ENCODE measurements at regions not wholly inside any gene's neighbourhood (a gene's known extent, or its start where the extent isn't known, plus 50 kb on each side); places are given as distances from the start of the nearest gene placed in this dataset.

DNA sequence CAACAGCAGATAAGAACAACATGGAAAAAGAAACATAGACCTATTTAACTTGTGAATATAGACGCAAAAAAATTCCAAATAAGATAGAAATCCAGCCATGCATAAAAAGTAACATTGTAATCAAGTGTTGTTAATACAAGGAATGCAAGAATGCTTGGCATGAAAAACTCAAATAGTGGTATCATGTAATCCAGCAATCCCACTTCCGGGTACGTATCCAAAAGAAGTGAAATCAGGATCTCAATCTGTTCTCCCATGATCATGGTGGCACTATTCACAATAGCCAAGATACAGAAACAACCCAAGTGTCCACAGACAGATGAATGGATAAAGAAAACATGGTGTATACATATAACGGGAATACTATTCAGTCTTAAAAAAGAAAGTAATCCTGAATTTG lies 437.4 kb downstream of the ARHGEF28 start:
- DNase-seq (no peak), ATAC-seq (no peak)
- no peaks in the 10 kb centered on the region for H3K27me3 ChIP-seq (ENCODE audit: control insufficient read depth, insufficient read depth)
- H3K4me1 ChIP-seq (ENCODE audit: control insufficient read depth, insufficient read depth, low read length): no peaks in the 10 kb centered on the region
- H3K4me3 ChIP-seq (ENCODE audit: low read length): no peak overlapping the region
- H3K9me3 ChIP-seq (ENCODE audit: control insufficient read depth, low read length): no peaks in the 10 kb centered on the region
- no peak overlapping the region for H3K27ac ChIP-seq (ENCODE audit: low read length)
- WGBS: 85% methylated on average over 4 of the region's 4 CpGs
- intact Hi-C loops (cut with DNase I): no loop called here

DNA sequence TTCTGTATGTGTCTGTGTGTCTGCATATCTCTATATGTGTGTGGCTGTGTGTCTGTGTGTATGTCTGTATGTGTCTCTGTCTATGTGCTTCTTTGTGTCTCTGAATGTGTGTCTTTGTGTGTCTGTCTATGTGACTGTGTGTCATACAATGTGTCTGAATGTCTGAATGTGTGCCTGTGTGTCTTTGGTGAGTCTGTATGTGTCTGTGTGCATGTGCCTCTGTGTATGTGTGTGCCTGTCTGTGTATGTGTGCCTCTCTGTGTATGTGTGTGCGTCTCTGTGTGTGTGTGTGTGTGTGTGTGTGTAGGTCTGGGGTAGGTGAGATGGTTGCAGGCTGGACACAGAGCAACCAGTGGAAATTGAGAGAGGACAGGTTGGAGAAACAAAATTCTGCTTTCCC lies 435.3 kb downstream of the ARHGEF28 start:
- Histone ChIP-seq H3K9me3 (ENCODE audit: control insufficient read depth, low read length) (no peaks in the 10 kb centered on the region), H3K4me1 (ENCODE audit: control insufficient read depth, insufficient read depth, low read length) (no peaks in the 10 kb centered on the region), H3K27me3 (ENCODE audit: control insufficient read depth, insufficient read depth) (no peaks in the 10 kb centered on the region), H3K27ac (ENCODE audit: low read length) (no peak overlapping the region), H3K4me3 (ENCODE audit: low read length) (no peak overlapping the region)
- DNase-seq (no peak), ATAC-seq (no peak)
- WGBS: 95% methylated on average over 1 of the region's 1 CpG
- intact Hi-C loops (cut with DNase I): no loop called here

DNA sequence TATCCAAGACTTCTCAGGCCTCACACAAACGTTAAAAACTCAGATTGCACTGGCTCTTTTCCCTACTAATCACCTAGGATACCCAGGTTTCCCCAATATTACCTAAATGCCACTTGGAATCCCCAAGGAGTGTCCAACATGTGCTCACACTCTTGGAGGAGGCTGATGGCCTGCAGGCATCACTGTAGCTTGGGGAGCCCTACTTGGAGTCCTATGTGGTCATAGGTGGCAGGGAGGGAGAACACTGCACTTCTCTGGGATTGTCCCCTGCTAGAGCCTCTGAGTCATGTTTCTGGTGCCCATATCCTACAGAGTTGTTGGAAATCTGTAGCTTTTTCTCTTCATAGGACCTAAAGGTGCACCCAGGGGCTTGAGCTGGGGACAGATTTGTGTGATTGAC lies 433.7 kb downstream of the ARHGEF28 start:
- no peak overlapping the region for H3K27ac ChIP-seq (ENCODE audit: low read length)
- DNase-seq (no peak), ATAC-seq (no peak)
- intact Hi-C loops (cut with DNase I): no loop called here
- H3K9me3 ChIP-seq (ENCODE audit: control insufficient read depth, low read length): no peaks in the 10 kb centered on the region
- 71% methylated on average over 1 of the region's 1 CpG for WGBS
- H3K4me1 ChIP-seq (ENCODE audit: control insufficient read depth, insufficient read depth, low read length): no peaks in the 10 kb centered on the region
- no peaks in the 10 kb centered on the region for H3K27me3 ChIP-seq (ENCODE audit: control insufficient read depth, insufficient read depth)
- no peak overlapping the region for H3K4me3 ChIP-seq (ENCODE audit: low read length)

DNA sequence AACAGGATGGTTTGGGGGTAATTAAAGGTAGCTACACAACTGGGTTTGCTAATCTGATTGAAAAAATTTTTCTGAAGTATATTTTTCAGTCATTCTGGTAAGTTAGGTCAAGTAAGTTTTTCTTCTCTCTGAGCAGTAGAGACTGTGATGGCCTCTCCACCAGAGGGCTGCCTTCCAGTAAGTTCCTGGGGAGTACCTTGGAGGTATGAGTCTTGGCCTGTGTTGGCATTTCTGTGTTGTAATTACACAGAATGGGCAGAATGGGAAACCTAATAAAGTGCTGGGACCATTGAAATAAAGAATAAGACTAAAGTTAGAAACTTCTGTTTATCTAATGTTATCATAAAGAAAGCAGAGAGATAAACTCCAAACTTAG lies 430.8 kb downstream of the ARHGEF28 start:
- peak in 1 of 3 donors; percentile 43 for DNase-seq
- Histone ChIP-seq H3K4me1 (ENCODE audit: control insufficient read depth, insufficient read depth, low read length) (no peaks in the 10 kb centered on the region), H3K4me3 (ENCODE audit: low read length) (no peak overlapping the region), H3K27me3 (ENCODE audit: control insufficient read depth, insufficient read depth) (no peaks in the 10 kb centered on the region), H3K27ac (ENCODE audit: low read length) (no peak overlapping the region), H3K9me3 (ENCODE audit: control insufficient read depth, low read length) (no peaks in the 10 kb centered on the region)
- intact Hi-C loops (cut with DNase I): no loop called here
- ATAC-seq: peak; percentile 52 to 71

DNA sequence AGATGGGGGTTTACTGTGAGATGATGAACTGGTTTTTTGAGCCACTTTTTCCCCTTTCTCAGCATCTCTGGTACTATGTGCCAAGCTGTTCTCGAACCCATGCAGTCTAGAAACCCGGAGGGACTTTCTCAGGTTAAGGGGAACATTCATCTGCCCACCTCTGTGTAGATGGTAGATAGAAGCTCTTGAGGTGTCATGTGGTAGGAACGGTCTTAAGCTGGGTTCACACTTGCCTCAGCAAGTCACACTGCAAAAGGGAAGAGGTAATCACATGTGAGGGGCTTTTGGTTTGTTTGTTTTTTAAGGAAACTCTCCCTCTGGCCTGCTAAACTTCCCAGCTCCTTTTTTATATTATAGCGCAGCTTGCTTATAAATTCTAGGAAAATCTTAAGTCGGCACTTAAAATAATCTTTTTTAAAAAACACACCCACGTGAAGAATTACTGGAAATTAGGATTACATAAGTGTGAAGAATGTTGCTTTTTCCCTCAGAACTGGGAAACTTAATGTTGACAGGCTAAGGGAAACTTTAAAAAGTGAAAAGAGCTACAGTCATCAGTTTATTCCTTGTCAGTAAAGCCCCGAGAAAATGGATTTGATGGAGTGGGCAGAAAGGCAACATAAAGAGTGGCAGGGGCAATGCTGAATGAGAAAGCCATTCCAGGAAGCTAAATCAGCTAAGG lies 430.3 kb downstream of the ARHGEF28 start:
- 54% methylated on average over 7 of the region's 7 CpGs for WGBS
- intact Hi-C loops (cut with DNase I): no loop called here
- Histone ChIP-seq H3K27me3 (ENCODE audit: control insufficient read depth, insufficient read depth) (no peaks in the 10 kb centered on the region), H3K4me3 (ENCODE audit: low read length) (no peak overlapping the region), H3K27ac (ENCODE audit: low read length) (no peak overlapping the region), H3K4me1 (ENCODE audit: control insufficient read depth, insufficient read depth, low read length) (no peaks in the 10 kb centered on the region), H3K9me3 (ENCODE audit: control insufficient read depth, low read length) (no peaks in the 10 kb centered on the region)
- DNase-seq (no peak), ATAC-seq (peak in 1 of 2 donors; percentile 59)

DNA sequence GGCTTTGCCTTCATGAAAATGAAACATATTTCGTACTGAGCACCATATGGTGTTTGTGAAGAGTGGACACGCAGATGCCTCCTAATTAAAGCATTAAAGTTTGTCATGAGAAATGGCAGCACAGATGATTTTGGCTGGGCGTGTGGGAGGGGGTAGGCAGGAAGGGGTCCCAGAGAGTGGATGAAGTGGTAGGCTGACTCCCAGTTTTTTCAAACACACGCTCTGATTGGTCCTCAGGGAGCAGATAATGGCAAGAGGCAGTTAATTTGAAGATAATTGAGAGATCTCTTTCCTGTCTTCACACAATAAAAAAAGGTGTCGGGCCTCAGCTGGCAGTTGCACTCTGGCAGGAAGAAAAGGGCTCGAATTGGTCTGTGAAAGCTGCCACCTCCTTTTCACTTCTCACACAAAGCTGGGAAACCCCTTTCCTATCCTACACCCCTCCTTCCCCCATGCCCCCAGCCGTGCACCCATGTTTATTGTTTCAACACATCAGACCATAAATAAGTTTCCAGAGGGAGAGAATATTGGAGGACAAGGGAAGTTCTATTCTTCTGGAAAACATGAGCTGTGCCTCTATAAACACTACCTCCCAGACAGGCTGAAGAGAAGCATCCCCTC lies 429.6 kb downstream of the ARHGEF28 start:
- DNase-seq (peak in 1 of 3 donors; percentile 43), ATAC-seq (no peak)
- H3K4me1 ChIP-seq (ENCODE audit: control insufficient read depth, insufficient read depth, low read length): no peaks in the 10 kb centered on the region
- no peaks in the 10 kb centered on the region for H3K27me3 ChIP-seq (ENCODE audit: control insufficient read depth, insufficient read depth)
- H3K27ac ChIP-seq (ENCODE audit: low read length): no peak overlapping the region
- no peaks in the 10 kb centered on the region for H3K9me3 ChIP-seq (ENCODE audit: control insufficient read depth, low read length)
- 57% methylated on average over 7 of the region's 7 CpGs for WGBS
- intact Hi-C loops (cut with DNase I): no loop called here
- H3K4me3 ChIP-seq (ENCODE audit: low read length): no peak overlapping the region

DNA sequence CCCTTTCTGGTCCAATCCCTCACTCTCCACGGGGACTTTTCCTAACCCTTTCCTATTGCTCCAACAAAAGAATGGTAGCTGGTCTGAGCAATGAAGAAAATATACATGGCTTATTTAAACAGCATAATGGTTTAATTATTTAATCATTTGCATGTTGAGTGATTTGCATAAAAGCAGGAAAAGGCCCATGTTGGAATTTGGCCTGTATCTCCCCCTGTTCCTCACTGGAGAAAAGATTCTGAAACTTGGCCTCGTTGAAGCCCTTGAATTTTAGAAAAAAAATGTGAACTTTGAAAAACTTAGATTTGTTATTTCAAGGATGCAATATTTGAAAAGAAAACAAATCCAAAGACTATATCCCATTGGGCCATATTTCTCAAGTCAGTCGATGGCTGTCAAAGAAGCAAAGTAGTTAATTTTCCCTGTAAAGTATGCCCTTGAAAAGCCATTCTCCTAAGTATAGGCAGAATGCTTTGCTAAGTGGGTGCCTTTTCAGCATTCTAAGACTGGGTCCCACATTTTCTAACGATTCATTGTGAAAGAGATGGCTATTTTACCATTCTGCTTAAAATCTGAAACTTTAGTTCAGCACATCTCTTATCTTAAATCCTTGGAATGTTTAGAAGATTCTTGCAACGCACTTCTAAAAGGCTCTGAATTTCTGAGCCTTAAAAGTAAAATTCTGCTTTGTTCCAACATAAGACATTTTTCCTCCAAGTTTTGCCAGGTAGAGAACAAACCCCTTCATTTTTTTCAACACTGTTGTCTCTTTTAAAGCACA lies 428.8 kb downstream of the ARHGEF28 start:
- ATAC-seq (no peak), DNase-seq (no peak)
- 61% methylated on average over 5 of the region's 5 CpGs for WGBS
- Histone ChIP-seq H3K4me1 (ENCODE audit: control insufficient read depth, insufficient read depth, low read length) (no peaks in the 10 kb centered on the region), H3K27ac (ENCODE audit: low read length) (no peak overlapping the region), H3K9me3 (ENCODE audit: control insufficient read depth, low read length) (no peaks in the 10 kb centered on the region), H3K27me3 (ENCODE audit: control insufficient read depth, insufficient read depth) (no peaks in the 10 kb centered on the region), H3K4me3 (ENCODE audit: low read length) (no peak overlapping the region)
- intact Hi-C loops (cut with DNase I): no loop called here

DNA sequence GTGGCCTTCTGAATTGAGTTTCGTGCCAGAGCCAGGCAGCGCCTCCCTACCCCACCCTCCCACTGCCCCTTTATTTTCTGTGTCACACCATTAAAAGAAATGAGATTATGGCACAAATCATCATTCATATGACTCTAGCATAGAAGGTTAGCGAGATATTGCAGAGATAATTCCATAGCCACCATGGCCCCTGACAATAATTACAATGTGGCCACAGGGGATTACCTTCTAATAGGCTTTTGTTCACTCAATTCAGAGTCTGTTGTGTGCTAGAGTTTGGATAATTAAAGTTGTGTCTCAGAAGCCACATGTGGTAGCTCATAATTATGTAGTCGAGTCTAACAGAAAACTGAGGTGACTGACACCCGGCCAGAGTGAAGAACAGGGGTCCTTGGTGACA lies 428.1 kb downstream of the ARHGEF28 start:
- DNase-seq (no peak), ATAC-seq (no peak)
- WGBS: 93% methylated on average over 5 of the region's 5 CpGs
- H3K27me3 ChIP-seq (ENCODE audit: control insufficient read depth, insufficient read depth): no peaks in the 10 kb centered on the region
- no peaks in the 10 kb centered on the region for H3K9me3 ChIP-seq (ENCODE audit: control insufficient read depth, low read length)
- H3K4me1 ChIP-seq (ENCODE audit: control insufficient read depth, insufficient read depth, low read length): no peaks in the 10 kb centered on the region
- H3K27ac ChIP-seq (ENCODE audit: low read length): no peak overlapping the region
- no peak overlapping the region for H3K4me3 ChIP-seq (ENCODE audit: low read length)
- intact Hi-C loops (cut with DNase I): no loop called here

DNA sequence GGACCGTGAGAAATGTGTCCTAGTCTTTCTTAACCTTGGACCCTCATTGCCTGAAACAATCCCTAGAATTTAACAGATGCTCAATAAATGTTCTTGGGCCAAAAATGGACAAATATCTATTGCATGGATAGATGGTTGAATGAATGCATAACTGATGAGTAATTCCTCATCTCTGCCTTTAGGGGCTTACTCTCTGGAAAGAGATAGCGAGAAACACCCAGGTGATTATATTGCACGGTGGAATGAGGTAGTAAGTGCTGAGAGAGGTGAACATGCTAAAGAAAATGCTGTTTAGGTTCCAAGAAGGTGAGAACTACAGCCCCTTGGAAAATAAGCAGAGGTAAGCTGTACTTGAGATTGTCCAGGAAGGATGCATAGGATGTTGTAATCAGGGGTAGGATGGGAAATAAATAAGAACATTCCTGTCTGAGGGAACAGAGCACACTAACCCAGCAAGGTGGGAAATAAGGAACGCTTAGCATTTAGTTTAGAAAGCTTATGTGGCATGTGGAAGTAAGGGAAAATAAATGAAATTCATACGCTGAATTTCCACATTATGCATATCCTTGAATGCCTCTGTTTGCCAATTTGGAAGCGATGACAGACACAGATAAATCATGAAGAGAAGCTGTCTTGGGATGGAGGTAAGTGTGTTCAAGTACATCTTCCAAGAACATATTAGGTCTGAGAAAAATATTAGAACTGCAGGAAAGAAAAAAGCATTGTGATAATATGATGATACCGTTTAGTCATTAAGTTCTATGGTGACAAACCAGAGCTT lies 426.6 kb downstream of the ARHGEF28 start:
- Histone ChIP-seq H3K27me3 (ENCODE audit: control insufficient read depth, insufficient read depth) (no peaks in the 10 kb centered on the region), H3K4me1 (ENCODE audit: control insufficient read depth, insufficient read depth, low read length) (no peaks in the 10 kb centered on the region), H3K4me3 (ENCODE audit: low read length) (no peak overlapping the region), H3K9me3 (ENCODE audit: control insufficient read depth, low read length) (no peaks in the 10 kb centered on the region), H3K27ac (ENCODE audit: low read length) (no peak overlapping the region)
- 88% methylated on average over 7 of the region's 7 CpGs for WGBS
- DNase-seq (no peak), ATAC-seq (no peak)
- intact Hi-C loops (cut with DNase I): no loop called here

DNA sequence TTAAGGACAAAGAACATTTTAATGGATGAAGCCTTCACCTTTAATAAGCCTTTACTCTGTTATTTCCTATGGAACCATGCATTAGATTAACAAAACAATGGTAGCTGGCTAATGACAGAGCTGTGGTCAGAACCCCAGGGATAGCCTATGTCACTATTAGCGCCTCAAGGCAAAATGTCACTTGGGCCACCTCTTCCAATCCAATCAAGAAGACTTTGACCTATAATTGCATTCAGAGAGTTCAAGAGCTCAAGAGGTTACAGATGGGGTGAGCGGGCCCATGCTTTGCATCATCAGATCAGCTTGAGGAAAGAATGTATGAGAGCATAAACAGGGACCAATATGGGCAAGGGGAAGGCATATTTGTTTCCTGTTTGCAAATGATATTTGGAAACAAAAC lies 425.1 kb downstream of the ARHGEF28 start:
- no peaks in the 10 kb centered on the region for H3K9me3 ChIP-seq (ENCODE audit: control insufficient read depth, low read length)
- H3K27ac ChIP-seq (ENCODE audit: low read length): no peak overlapping the region
- H3K27me3 ChIP-seq (ENCODE audit: control insufficient read depth, insufficient read depth): no peaks in the 10 kb centered on the region
- H3K4me1 ChIP-seq (ENCODE audit: control insufficient read depth, insufficient read depth, low read length): no peaks in the 10 kb centered on the region
- ATAC-seq (no peak), DNase-seq (no peak)
- H3K4me3 ChIP-seq (ENCODE audit: low read length): no peak overlapping the region
- WGBS: 99% methylated on average over 2 of the region's 2 CpGs
- intact Hi-C loops (cut with DNase I): no loop called here

DNA sequence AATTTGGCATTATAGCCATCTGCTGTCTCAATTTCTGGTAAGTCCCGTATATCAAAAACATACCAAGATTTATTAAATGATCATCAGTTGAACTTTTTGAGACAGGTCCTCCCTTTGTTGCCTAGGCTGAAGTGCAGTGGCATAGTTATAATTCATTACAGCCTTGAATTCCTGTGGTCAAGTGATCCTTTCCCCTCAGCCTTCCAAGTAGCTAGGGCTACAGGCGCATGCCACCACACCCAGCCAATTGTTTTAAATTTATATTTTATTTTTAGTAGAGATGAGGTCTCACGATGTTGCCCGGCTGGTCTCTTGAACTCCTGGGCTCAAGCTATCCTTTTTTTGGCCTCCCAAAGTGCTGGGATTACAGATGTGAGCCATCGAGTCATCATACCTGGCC lies 418.9 kb downstream of the ARHGEF28 start:
- no peaks in the 10 kb centered on the region for H3K4me1 ChIP-seq (ENCODE audit: control insufficient read depth, insufficient read depth, low read length)
- H3K9me3 ChIP-seq (ENCODE audit: control insufficient read depth, low read length): no peaks in the 10 kb centered on the region
- intact Hi-C loops (cut with DNase I): no loop called here
- no peak overlapping the region for H3K27ac ChIP-seq (ENCODE audit: low read length)
- no peak for DNase-seq
- no peak for ATAC-seq
- no peaks in the 10 kb centered on the region for H3K27me3 ChIP-seq (ENCODE audit: control insufficient read depth, insufficient read depth)
- WGBS: 95% methylated on average over 5 of the region's 5 CpGs
- no peak overlapping the region for H3K4me3 ChIP-seq (ENCODE audit: low read length)

Data from right cardiac atrium (tissue), 5 donors.